ENCODE measurements at regions not wholly inside any gene's neighbourhood (a gene's known extent, or its start where the extent isn't known, plus 50 kb on each side); places are given as distances from the start of the nearest gene placed in this dataset.

DNA sequence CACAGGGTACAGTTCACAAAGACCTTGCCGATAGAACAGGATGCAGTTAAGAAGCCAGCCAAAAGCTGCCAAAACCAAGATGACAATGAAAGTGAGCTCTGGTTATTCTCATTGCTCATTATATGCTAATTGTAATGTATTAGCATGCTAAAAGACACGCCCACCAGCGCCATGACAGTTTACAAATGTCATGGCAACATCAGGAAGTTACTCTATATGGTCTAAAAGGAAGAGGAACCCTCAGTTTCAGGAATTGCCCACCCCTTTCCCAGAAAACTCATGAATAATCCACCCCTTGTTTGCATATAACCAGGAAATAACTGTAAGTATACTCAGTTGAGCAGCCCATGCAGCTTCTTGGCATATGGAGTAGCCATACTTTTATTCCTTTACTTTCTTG is 748.7 kb downstream of the QKI start:
- Histone ChIP-seq H3K4me3 (ENCODE audit: extremely low read depth, insufficient read depth, low read length, poor library complexity, severe bottlenecking) (no peak overlapping the region), H3K9me3 (ENCODE audit: control insufficient read depth, low read length) (no peaks in the 10 kb centered on the region), H3K4me1 (ENCODE audit: control insufficient read depth, insufficient read depth, low read length, poor library complexity, severe bottlenecking) (peaks cover 6% of the 10 kb centered on the region), H3K27ac (ENCODE audit: low read depth, low read length, severe bottlenecking) (no peak overlapping the region), H3K36me3 (ENCODE audit: control insufficient read depth, insufficient read depth, low read length) (no peaks in the 10 kb centered on the region)
- 89 to 100% methylated on average over 1 of the region's 3 CpGs for WGBS, 2 experiments (ENCODE audit: insufficient coverage in 2 of 2)

DNA sequence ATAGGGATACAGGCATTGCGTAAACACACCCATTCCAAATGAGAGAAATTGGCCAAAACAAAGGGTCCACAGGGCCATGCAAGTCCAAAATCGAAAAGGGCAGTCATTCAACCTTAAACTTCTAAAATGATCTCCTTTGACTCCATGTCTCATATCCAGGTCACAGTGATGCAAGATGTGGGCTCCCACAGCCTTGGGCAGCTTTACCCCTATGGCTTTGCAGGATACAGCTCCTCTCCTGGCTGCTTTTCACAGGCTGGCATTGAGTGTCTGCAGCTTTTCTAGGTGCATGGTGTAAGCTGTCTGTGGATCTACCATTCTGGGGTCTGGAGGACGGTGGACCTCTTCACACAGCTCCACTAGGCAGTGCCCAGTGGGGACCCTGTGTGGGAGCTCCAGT is 744.5 kb downstream of the QKI start:
- Histone ChIP-seq H3K9me3 (ENCODE audit: control insufficient read depth, low read length) (no peaks in the 10 kb centered on the region), H3K27ac (ENCODE audit: low read depth, low read length, severe bottlenecking) (no peak overlapping the region), H3K36me3 (ENCODE audit: control insufficient read depth, insufficient read depth, low read length) (no peaks in the 10 kb centered on the region), H3K4me3 (ENCODE audit: extremely low read depth, insufficient read depth, low read length, poor library complexity, severe bottlenecking) (no peak overlapping the region), H3K4me1 (ENCODE audit: control insufficient read depth, insufficient read depth, low read length, poor library complexity, severe bottlenecking) (no peaks in the 10 kb centered on the region)
- WGBS, 2 experiments (ENCODE audit: insufficient coverage in 2 of 2), result 85 to 89% methylated on average over 2 to 3 of the region's 3 CpGs

DNA sequence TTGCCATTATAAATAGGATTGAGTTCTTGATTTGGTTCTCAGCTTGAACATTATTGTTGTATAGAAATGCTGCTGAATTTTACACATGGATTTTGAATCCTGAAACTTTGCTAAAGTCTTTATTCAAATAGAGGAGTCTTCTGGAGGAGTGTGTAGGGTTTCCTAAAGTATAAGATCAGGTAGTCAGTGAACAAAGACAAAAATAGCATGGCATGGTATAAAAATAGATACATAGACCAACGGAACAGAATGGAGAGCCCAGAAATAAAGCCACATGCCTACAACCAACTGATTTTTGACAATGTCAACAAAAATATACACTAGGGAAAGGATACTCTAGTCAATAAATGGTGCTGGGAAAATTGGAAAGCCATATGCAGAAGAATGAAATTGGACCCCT is 740.1 kb downstream of the QKI start:
- no peak overlapping the region for H3K4me3 ChIP-seq (ENCODE audit: extremely low read depth, insufficient read depth, low read length, poor library complexity, severe bottlenecking)
- no CpG with 5 or more reads among the region's 1 CpG for WGBS, 2 experiments (ENCODE audit: insufficient coverage in 2 of 2)
- H3K36me3 ChIP-seq (ENCODE audit: control insufficient read depth, insufficient read depth, low read length), result no peaks in the 10 kb centered on the region
- H3K27ac ChIP-seq (ENCODE audit: low read depth, low read length, severe bottlenecking), result no peak overlapping the region
- H3K9me3 ChIP-seq (ENCODE audit: control insufficient read depth, low read length), result no peaks in the 10 kb centered on the region
- H3K4me1 ChIP-seq (ENCODE audit: control insufficient read depth, insufficient read depth, low read length, poor library complexity, severe bottlenecking), result no peaks in the 10 kb centered on the region

DNA sequence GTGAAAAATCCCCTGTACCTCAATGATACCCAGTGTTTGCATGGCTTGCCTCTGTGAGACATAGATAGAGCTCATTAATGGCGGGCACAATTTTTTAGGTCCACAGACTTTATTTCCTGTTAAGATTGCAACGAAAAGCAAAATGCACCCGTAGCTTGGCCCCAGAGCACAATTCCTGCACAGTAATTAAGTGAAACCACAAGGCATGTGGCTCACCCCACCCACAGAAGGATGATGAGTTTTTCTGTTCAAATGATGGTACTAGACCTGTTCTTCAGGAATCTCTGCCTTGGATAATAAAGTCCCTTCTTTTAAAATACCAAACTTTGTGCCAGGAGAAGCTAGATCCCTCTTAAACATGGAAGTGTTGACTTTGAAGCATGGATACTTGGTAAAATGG is 738.1 kb downstream of the QKI start:
- no peaks in the 10 kb centered on the region for H3K4me1 ChIP-seq (ENCODE audit: control insufficient read depth, insufficient read depth, low read length, poor library complexity, severe bottlenecking)
- H3K27ac ChIP-seq (ENCODE audit: low read depth, low read length, severe bottlenecking), result no peak overlapping the region
- 100% methylated on average over 1 to 2 of the region's 3 CpGs for whole genome bisulfite sequencing, 2 experiments (ENCODE audit: insufficient coverage in 2 of 2)

DNA sequence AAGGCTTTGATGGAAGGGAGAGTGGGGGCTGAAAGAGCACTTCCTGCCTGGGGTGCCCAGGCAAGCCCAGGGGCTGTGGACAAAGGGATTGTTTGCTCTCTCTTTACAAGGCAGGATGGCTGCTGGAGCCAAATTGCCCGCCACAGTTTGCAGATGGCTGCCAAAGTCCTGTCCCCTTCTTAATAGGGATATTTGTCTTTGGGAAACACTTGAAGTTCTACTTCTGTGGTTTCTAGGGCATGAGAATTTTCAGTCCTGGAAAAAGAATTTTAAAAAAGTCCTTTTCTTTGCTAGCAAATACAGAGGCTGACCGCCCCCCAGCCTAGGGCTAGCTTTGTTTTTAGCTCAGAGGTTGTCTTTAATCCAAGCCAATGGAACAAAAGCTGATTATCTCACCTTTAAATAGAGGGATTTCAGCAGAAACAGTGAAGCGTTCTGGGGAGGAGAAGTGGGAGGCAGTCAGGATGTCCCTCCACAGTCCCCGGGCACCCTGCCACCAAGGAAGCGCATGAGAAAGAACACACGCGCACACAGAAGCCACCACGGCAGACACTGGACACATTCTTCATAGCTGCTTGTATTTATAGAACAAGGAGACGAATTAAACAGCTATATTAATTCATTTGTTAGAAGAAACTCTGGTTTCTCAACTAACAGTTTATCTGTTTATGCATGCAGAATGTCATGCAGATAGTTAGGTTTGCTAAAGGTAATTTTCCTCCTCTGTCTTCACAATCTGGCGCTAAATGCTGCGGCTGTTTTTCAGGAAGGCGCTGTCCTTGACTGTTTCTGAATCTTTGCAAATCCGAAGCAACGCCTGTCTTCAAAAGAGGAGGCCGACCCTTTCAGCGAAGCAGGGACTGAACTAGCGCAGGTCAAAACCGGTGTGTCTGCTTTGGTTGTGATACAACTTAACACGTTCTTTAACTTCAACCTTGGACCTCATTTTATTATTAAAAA is 736.9 kb downstream of the QKI start:
- no peaks in the 10 kb centered on the region for H3K4me1 ChIP-seq (ENCODE audit: control insufficient read depth, insufficient read depth, low read length, poor library complexity, severe bottlenecking)
- no peaks in the 10 kb centered on the region for H3K9me3 ChIP-seq (ENCODE audit: control insufficient read depth, low read length)
- 88 to 91% methylated on average over 13 to 14 of the region's 19 CpGs for WGBS, 2 experiments (ENCODE audit: insufficient coverage in 2 of 2)
- H3K27ac ChIP-seq (ENCODE audit: low read depth, low read length, severe bottlenecking), result no peak overlapping the region
- no peak overlapping the region for H3K4me3 ChIP-seq (ENCODE audit: extremely low read depth, insufficient read depth, low read length, poor library complexity, severe bottlenecking)
- no peaks in the 10 kb centered on the region for H3K36me3 ChIP-seq (ENCODE audit: control insufficient read depth, insufficient read depth, low read length)

More for the DNA sequence above, 738.1 kb downstream of the QKI start:
- Histone ChIP-seq H3K36me3 (ENCODE audit: control insufficient read depth, insufficient read depth, low read length) (no peaks in the 10 kb centered on the region), H3K9me3 (ENCODE audit: control insufficient read depth, low read length) (no peaks in the 10 kb centered on the region), H3K4me3 (ENCODE audit: extremely low read depth, insufficient read depth, low read length, poor library complexity, severe bottlenecking) (no peak overlapping the region)

DNA sequence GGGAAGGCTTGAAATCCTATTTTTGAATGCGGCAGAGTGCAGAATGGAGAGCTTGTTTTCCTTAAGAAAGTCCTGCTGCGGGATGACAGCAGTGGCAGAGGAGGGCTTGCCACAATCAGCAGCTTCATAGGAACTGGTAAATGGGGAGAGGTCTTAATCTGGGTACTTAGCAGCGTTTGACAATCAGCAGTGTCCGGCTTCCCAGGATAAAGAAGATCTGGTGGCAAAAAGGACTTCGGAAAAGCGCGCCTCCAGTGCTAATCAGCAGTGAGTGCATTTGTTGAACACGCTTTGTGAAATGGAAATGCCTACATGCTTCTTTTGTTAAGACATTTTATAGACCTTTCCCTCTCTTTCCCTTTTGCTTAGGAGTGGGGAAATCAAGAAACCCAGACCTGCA is 735.7 kb downstream of the QKI start:
- Histone ChIP-seq H3K9me3 (ENCODE audit: control insufficient read depth, low read length) (no peaks in the 10 kb centered on the region), H3K4me3 (ENCODE audit: extremely low read depth, insufficient read depth, low read length, poor library complexity, severe bottlenecking) (no peak overlapping the region), H3K36me3 (ENCODE audit: control insufficient read depth, insufficient read depth, low read length) (no peaks in the 10 kb centered on the region), H3K27ac (ENCODE audit: low read depth, low read length, severe bottlenecking) (no peak overlapping the region), H3K4me1 (ENCODE audit: control insufficient read depth, insufficient read depth, low read length, poor library complexity, severe bottlenecking) (no peaks in the 10 kb centered on the region)
- 92 to 96% methylated on average over 7 to 8 of the region's 8 CpGs for WGBS, 2 experiments (ENCODE audit: insufficient coverage in 2 of 2)

DNA sequence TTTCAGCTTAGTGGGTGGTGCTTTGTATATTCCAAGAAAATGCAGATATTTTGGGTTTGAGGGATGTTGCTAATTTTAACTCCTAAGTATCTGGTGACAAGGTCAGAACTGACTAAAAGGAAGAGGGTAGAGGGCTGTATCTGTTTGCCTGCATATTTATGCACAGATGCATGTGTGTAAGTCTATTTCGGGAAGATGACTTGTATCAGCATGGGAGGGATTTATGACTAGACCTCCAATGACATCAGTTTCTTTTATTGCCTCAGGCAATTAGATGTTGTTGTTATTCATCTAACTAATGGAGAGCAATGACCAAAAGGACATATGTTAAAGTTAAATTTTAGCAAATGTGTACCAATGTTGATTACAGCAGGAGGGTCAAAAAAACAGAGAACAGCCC is 734.3 kb downstream of the QKI start:
- no peaks in the 10 kb centered on the region for H3K36me3 ChIP-seq (ENCODE audit: control insufficient read depth, insufficient read depth, low read length)
- WGBS, 2 experiments (ENCODE audit: insufficient coverage in 2 of 2), result 57% methylated on average over 1 of the region's 1 CpG; no CpG with 5 or more reads in 1 of the 2 experiments
- H3K27ac ChIP-seq (ENCODE audit: low read depth, low read length, severe bottlenecking), result no peak overlapping the region
- no peak overlapping the region for H3K4me3 ChIP-seq (ENCODE audit: extremely low read depth, insufficient read depth, low read length, poor library complexity, severe bottlenecking)
- H3K9me3 ChIP-seq (ENCODE audit: control insufficient read depth, low read length), result no peaks in the 10 kb centered on the region
- H3K4me1 ChIP-seq (ENCODE audit: control insufficient read depth, insufficient read depth, low read length, poor library complexity, severe bottlenecking), result no peaks in the 10 kb centered on the region

DNA sequence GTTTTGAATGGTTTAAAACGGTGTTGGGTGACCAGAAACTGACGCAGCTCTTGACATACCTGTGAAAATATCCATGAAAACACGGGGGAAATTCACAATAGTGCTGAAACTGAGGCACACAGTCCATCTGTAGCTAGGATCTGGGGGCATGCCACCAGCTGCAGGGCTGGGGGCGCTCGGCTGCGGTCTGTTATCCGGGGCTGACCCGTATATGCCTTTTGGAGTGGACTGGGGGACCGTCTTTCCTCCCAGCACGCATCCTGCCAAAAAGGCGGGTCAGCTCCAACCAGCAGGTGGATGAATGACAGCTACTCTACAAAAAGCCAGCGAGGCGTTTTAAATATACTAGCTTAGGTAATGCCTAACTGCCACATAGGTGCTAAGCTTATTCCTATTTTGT is 729.8 kb downstream of the QKI start:
- Histone ChIP-seq H3K4me1 (ENCODE audit: control insufficient read depth, insufficient read depth, low read length, poor library complexity, severe bottlenecking) (peaks cover 21% of the 10 kb centered on the region), H3K27ac (ENCODE audit: low read depth, low read length, severe bottlenecking) (no peak overlapping the region), H3K4me3 (ENCODE audit: extremely low read depth, insufficient read depth, low read length, poor library complexity, severe bottlenecking) (no peak overlapping the region), H3K9me3 (ENCODE audit: control insufficient read depth, low read length) (no peaks in the 10 kb centered on the region), H3K36me3 (ENCODE audit: control insufficient read depth, insufficient read depth, low read length) (no peaks in the 10 kb centered on the region)
- 86 to 87% methylated on average over 12 to 13 of the region's 13 CpGs for WGBS, 2 experiments (ENCODE audit: insufficient coverage in 2 of 2)

DNA sequence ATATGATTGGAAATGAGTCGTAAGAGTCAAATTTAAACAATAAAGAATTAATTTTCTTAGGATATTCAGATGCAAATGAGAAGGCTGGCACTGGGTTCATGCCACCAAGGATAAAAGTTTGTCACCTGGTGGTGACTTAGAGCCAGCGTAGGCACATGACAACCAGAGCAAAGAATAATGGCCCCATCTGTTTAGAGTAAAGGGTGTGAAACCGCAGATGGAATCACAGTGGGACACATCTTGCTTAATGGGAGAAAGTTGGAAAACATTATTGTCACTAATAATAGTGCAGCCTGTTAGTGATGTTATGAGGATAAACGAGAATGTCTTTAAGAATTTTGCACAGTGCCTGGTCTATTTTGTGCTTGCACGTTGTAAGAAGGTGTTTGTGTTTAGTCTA is 727.8 kb downstream of the QKI start:
- Histone ChIP-seq H3K4me1 (ENCODE audit: control insufficient read depth, insufficient read depth, low read length, poor library complexity, severe bottlenecking) (peaks cover 21% of the 10 kb centered on the region), H3K9me3 (ENCODE audit: control insufficient read depth, low read length) (no peaks in the 10 kb centered on the region), H3K36me3 (ENCODE audit: control insufficient read depth, insufficient read depth, low read length) (no peaks in the 10 kb centered on the region), H3K27ac (ENCODE audit: low read depth, low read length, severe bottlenecking) (peak overlapping the region; percentile 29), H3K4me3 (ENCODE audit: extremely low read depth, insufficient read depth, low read length, poor library complexity, severe bottlenecking) (no peak overlapping the region)
- WGBS, 2 experiments (ENCODE audit: insufficient coverage in 2 of 2), result 88 to 94% methylated on average over 4 of the region's 5 CpGs

DNA sequence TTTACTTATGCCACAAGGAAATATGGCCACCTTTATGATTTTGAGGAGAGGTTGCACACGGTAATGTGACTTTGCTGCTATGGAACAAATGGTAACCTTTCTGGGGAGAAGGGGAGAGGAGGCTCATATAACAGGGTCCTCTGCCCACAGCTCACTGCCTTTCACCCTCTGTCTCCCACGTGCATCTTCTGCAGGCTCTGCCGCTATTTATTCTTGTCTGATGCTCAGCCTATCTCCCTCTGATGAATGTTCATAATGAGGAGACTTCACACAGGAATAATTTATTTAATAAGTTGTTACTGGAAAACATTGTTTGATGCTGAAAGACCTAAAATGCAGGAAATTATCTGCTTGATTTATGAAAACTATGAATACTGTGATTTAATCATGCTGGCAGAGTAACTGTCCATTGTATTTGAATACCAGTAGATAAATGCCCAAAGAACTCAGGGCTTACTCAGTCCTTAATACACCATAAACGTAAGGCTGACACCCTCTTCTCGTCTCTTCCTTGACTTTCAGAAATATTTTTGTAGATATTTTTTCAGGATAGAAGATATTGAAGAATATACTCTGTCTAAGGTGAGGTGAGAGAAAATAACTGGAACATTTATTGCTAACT is 721.1 kb downstream of the QKI start:
- Histone ChIP-seq H3K36me3 (ENCODE audit: control insufficient read depth, insufficient read depth, low read length) (no peaks in the 10 kb centered on the region), H3K27ac (ENCODE audit: low read depth, low read length, severe bottlenecking) (no peak overlapping the region), H3K4me3 (ENCODE audit: extremely low read depth, insufficient read depth, low read length, poor library complexity, severe bottlenecking) (no peak overlapping the region), H3K4me1 (ENCODE audit: control insufficient read depth, insufficient read depth, low read length, poor library complexity, severe bottlenecking) (no peaks in the 10 kb centered on the region), H3K9me3 (ENCODE audit: control insufficient read depth, low read length) (no peaks in the 10 kb centered on the region)
- WGBS, 2 experiments (ENCODE audit: insufficient coverage in 2 of 2), result 88% methylated on average over 1 of the region's 5 CpGs; no CpG with 5 or more reads in 1 of the 2 experiments

DNA sequence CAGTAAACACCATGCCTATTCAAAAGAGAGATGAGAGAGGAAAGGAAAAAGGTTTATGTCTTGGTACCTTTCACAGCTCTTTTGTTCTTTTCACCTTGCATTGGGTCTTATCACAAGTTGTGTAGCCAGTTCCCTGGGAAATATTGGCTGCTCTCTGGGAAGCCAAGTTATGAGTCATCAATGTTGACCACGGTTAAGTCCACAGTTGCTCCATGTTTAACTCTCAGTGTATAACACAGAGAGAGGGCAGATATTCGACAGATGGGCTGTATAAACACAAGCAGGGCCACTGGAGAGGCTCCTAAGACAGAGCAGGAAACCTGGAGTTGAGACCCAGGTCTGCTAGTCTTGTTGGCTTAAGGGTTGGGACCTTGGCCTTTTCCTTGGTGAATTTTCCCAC is 718.6 kb downstream of the QKI start:
- H3K4me1 ChIP-seq (ENCODE audit: control insufficient read depth, insufficient read depth, low read length, poor library complexity, severe bottlenecking), result no peaks in the 10 kb centered on the region
- H3K27ac ChIP-seq (ENCODE audit: low read depth, low read length, severe bottlenecking), result no peak overlapping the region
- H3K36me3 ChIP-seq (ENCODE audit: control insufficient read depth, insufficient read depth, low read length), result no peaks in the 10 kb centered on the region
- H3K9me3 ChIP-seq (ENCODE audit: control insufficient read depth, low read length), result no peaks in the 10 kb centered on the region
- no peak overlapping the region for H3K4me3 ChIP-seq (ENCODE audit: extremely low read depth, insufficient read depth, low read length, poor library complexity, severe bottlenecking)
- 92% methylated on average over 2 of the region's 2 CpGs for WGBS, 2 experiments (ENCODE audit: insufficient coverage in 2 of 2)

Data from mesodermal cell (in vitro differentiated cells).